HepG2 (cell line): ENCODE measurements at regions not wholly inside any gene's neighbourhood (a gene's known extent, or its start where the extent isn't known, plus 50 kb on each side); places are given as distances from the start of the nearest gene placed in this dataset.

Source experiments
- ARNTL ChIP-seq: sonication (generic); formaldehyde crosslinking; IDR thresholded peaks from 2 replicates; pipeline ENCODE4 v1.4.0; 2020; ENCODE audit warnings: mild to moderate bottlenecking, missing genetic modification reagents
- FOSL2 ChIP-seq: sonication (generic); formaldehyde crosslinking; IDR thresholded peaks from 2 replicates; pipeline ENCODE4 v1.4.0; 2020; ENCODE audit warnings: missing genetic modification reagents
- SKI ChIP-seq: fragments of 450-650 bp; IDR thresholded peaks from one replicate; pipeline ENCODE4 v1.6.1; 2018; ENCODE audit warnings: mild to moderate bottlenecking; ENCODE audit not compliant: partially characterized antibody
- TFDP2 ChIP-seq: sonication (generic); formaldehyde crosslinking; IDR thresholded peaks from 2 replicates; pipeline ENCODE4 v1.4.0; 2020; ENCODE audit warnings: missing genetic modification reagents
- ZNF275 ChIP-seq: sonication (generic); formaldehyde crosslinking; IDR thresholded peaks from 2 replicates; pipeline ENCODE4 v1.8.0; 2022; ENCODE audit warnings: missing genetic modification reagents, mild to moderate bottlenecking, inconsistent platforms, borderline replicate concordance
- ZNF281 ChIP-seq: sonication (generic); formaldehyde crosslinking; IDR thresholded peaks from 2 replicates; pipeline ENCODE4 v1.4.0; 2020; ENCODE audit warnings: missing genetic modification reagents, borderline replicate concordance
- ZNF598 ChIP-seq: sonication (generic); formaldehyde crosslinking; IDR thresholded peaks from 2 replicates; pipeline ENCODE4 v1.5.1; 2020; ENCODE audit warnings: mild to moderate bottlenecking, missing genetic modification reagents, borderline replicate concordance

GRCh38 chr11:62033191-62034035, 66.0 kb upstream of the FTH1 start (continued):
- TF ChIP-seq ZNF275 (CRISPR knock-in tag) = no peak
- TF ChIP-seq ZNF598 = no peak
- no peak for TF ChIP-seq ARNTL (CRISPR knock-in tag)
- no peak for TF ChIP-seq TFDP2 (CRISPR knock-in tag)
- TF ChIP-seq FOSL2 (CRISPR knock-in tag) = peak; percentile 46; the same call in 1 of the 2 replicates
- TF ChIP-seq ZNF281 (CRISPR knock-in tag) = no peak
- TF ChIP-seq SKI = peak; percentile 39
